Hepatocyte (in vitro differentiated cells): ENCODE measurements at regions not wholly inside any gene's neighbourhood (a gene's known extent, or its start where the extent isn't known, plus 50 kb on each side); places are given as distances from the start of the nearest gene placed in this dataset.

ENCODE experiments used
- DNase-seq: peaks from one replicate; pipeline ENCODE4 v3.0.0-alpha.2; 2016; ENCODE audit warnings: low spot score
- H2AFZ ChIP-seq: fragments of 200-600 bp; sonication (generic); 2 replicates; pipeline ENCODE4 v1.6.0; 2016; ENCODE audit warnings: antibody characterized with exemption, mild to moderate bottlenecking
- H3K27ac ChIP-seq: fragments of 200-600 bp; sonication (generic); 2 replicates; pipeline ENCODE4 v1.5.1; 2016; ENCODE audit warnings: mild to moderate bottlenecking
- H3K27me3 ChIP-seq: fragments of 200-600 bp; sonication (generic); 2 replicates; pipeline ENCODE4 v1.6.1; 2016
- H3K36me3 ChIP-seq: fragments of 200-600 bp; sonication (generic); replicated peaks from 2 replicates; pipeline ENCODE4 v1.5.1; 2016; ENCODE audit warnings: low read depth; ENCODE audit not compliant: insufficient read depth
- H3K4me1 ChIP-seq: fragments of 200-600 bp; sonication (generic); 2 replicates; pipeline ENCODE4 v1.5.1; 2016; ENCODE audit warnings: mild to moderate bottlenecking, moderate library complexity; ENCODE audit not compliant: insufficient read depth
- H3K4me2 ChIP-seq: fragments of 200-600 bp; sonication (generic); 2 replicates; pipeline ENCODE4 v1.6.0; 2016
- H3K4me3 ChIP-seq: fragments of 200-600 bp; sonication (generic); 2 replicates; pipeline ENCODE4 v1.5.1; 2016; ENCODE audit warnings: mild to moderate bottlenecking
- H3K79me2 ChIP-seq: fragments of 200-600 bp; sonication (generic); 2 replicates; pipeline ENCODE4 v1.6.0; 2017; ENCODE audit warnings: mild to moderate bottlenecking
- H3K9me2 ChIP-seq: fragments of 200-600 bp; sonication (generic); replicated peaks from 2 replicates; pipeline ENCODE4 v1.6.0; 2017; ENCODE audit warnings: mild to moderate bottlenecking; ENCODE audit not compliant: insufficient read depth
- H3K9me3 ChIP-seq: fragments of 200-600 bp; sonication (generic); 2 replicates; pipeline ENCODE4 v1.5.1; 2016; ENCODE audit warnings: low read depth, mild to moderate bottlenecking
- H4K20me1 ChIP-seq: fragments of 200-600 bp; sonication (generic); 2 replicates; pipeline ENCODE4 v1.6.0; 2016; ENCODE audit warnings: mild to moderate bottlenecking; ENCODE audit not compliant: insufficient read depth, poor library complexity, severe bottlenecking
- CTCF ChIP-seq: fragments of 200-600 bp; sonication (generic); IDR thresholded peaks from 2 replicates; pipeline ENCODE4 v1.5.1; 2016; ENCODE audit warnings: antibody characterized with exemption, mild to moderate bottlenecking; ENCODE audit not compliant: poor library complexity
- EZH2 ChIP-seq: fragments of 200-600 bp; sonication (generic); IDR thresholded peaks from 2 replicates; pipeline ENCODE4 v1.6.1; 2016; ENCODE audit warnings: antibody characterized with exemption, mild to moderate bottlenecking, borderline replicate concordance
- EZH2phosphoT487 ChIP-seq: fragments of 200-600 bp; sonication (generic); IDR thresholded peaks from one replicate; pipeline ENCODE4 v1.6.1; 2018; ENCODE audit warnings: antibody characterized with exemption, mild to moderate bottlenecking, low read depth, moderate library complexity; ENCODE audit not compliant: unreplicated experiment, severe bottlenecking
- WGBS: methylation state at CpG from one replicate; pipeline ENCODE4 v1.1.6; 2016; ENCODE audit warnings: low lambda C conversion rate; ENCODE audit errors: missing lambda C conversion rate; 5-methylcytosine and 5-hydroxymethylcytosine counted together

GRCh38 chr18:41410006-41410405 is 545.0 kb upstream of the PIK3C3 start:
- H3K9me3 ChIP-seq: no peaks in the 10 kb centered on the region
- TF ChIP-seq CTCF (no peak), EZH2phosphoT487 (no peak), EZH2 (no peak)

GRCh38 chr18:41406834-41407233 is 548.2 kb upstream of the PIK3C3 start:
- no peaks in the 10 kb centered on the region for H3K4me1 ChIP-seq
- no peak overlapping the region for H3K4me3 ChIP-seq
- H3K9me3 ChIP-seq: no peaks in the 10 kb centered on the region
- H3K27me3 ChIP-seq: no peaks in the 10 kb centered on the region
- TF ChIP-seq EZH2: no peak
- H3K4me2 ChIP-seq: no peak overlapping the region
- no peaks in the 10 kb centered on the region for H4K20me1 ChIP-seq
- no peak overlapping the region for H3K27ac ChIP-seq
- H3K9me2 ChIP-seq: no peaks in the 10 kb centered on the region
- H2AFZ ChIP-seq: no peak overlapping the region
- 80% methylated on average over 2 of the region's 2 CpGs for WGBS
- no peaks in the 10 kb centered on the region for H3K36me3 ChIP-seq
- DNase-seq: no peak
- H3K79me2 ChIP-seq: no peaks in the 10 kb centered on the region

More at GRCh38 chr18:41410006-41410405, 545.0 kb upstream of the PIK3C3 start:
- no peak overlapping the region for H3K4me2 ChIP-seq
- DNase-seq: no peak
- no peaks in the 10 kb centered on the region for H3K27me3 ChIP-seq
- no peaks in the 10 kb centered on the region for H3K36me3 ChIP-seq
- no peak overlapping the region for H3K27ac ChIP-seq
- H3K4me3 ChIP-seq: no peak overlapping the region
- no peak overlapping the region for H2AFZ ChIP-seq
- no peaks in the 10 kb centered on the region for H3K4me1 ChIP-seq
- H3K79me2 ChIP-seq: no peaks in the 10 kb centered on the region
- no peaks in the 10 kb centered on the region for H3K9me2 ChIP-seq
- no peaks in the 10 kb centered on the region for H4K20me1 ChIP-seq

GRCh38 chr18:41396861-41397260 is 558.2 kb upstream of the PIK3C3 start:
- Histone ChIP-seq H3K79me2 (no peaks in the 10 kb centered on the region), H3K36me3 (no peaks in the 10 kb centered on the region), H3K9me3 (no peaks in the 10 kb centered on the region), H3K4me3 (no peak overlapping the region), H4K20me1 (no peaks in the 10 kb centered on the region), H3K9me2 (no peaks in the 10 kb centered on the region), H3K27me3 (no peaks in the 10 kb centered on the region), H3K4me1 (peaks cover 18% of the 10 kb centered on the region), H3K27ac (peak overlapping the region; percentile 86), H3K4me2 (no peak overlapping the region), H2AFZ (no peak overlapping the region)
- peak; percentile 5 for DNase-seq
- TF ChIP-seq CTCF (no peak), EZH2phosphoT487 (no peak), EZH2 (no peak)
- WGBS: 100% methylated on average over 2 of the region's 2 CpGs

GRCh38 chr18:41396211-41396610 is 558.8 kb upstream of the PIK3C3 start:
- Histone ChIP-seq H4K20me1 (no peaks in the 10 kb centered on the region), H3K36me3 (no peaks in the 10 kb centered on the region), H3K4me2 (no peak overlapping the region), H3K27ac (peak overlapping the region; percentile 86), H2AFZ (no peak overlapping the region), H3K4me3 (no peak overlapping the region), H3K4me1 (peaks cover 18% of the 10 kb centered on the region), H3K9me3 (no peaks in the 10 kb centered on the region), H3K79me2 (no peaks in the 10 kb centered on the region), H3K27me3 (no peaks in the 10 kb centered on the region), H3K9me2 (no peaks in the 10 kb centered on the region)
- DNase-seq: peak; percentile 61
- TF ChIP-seq EZH2phosphoT487: no peak
- no peak for TF ChIP-seq EZH2
- TF ChIP-seq CTCF: no peak
- WGBS: 56% methylated on average over 3 of the region's 3 CpGs
